HG03103 (cell line): ENCODE measurements at regions not wholly inside any gene's neighbourhood (a gene's known extent, or its start where the extent isn't known, plus 50 kb on each side); places are given as distances from the start of the nearest gene placed in this dataset.

Experiments
- ATAC-seq: cut with Tn5 transposase; IDR thresholded peaks from one replicate; pipeline ENCODE4 v1.9.1; 2021; ENCODE audit warnings: low read depth; ENCODE audit not compliant: unreplicated experiment

GRCh38 chr3:156620901-156621300 is 53.5 kb upstream of the TIPARP start:
- no peak for ATAC-seq

GRCh38 chr3:156620260-156620659 is 54.1 kb upstream of the TIPARP start:
- ATAC-seq = no peak

DNA sequence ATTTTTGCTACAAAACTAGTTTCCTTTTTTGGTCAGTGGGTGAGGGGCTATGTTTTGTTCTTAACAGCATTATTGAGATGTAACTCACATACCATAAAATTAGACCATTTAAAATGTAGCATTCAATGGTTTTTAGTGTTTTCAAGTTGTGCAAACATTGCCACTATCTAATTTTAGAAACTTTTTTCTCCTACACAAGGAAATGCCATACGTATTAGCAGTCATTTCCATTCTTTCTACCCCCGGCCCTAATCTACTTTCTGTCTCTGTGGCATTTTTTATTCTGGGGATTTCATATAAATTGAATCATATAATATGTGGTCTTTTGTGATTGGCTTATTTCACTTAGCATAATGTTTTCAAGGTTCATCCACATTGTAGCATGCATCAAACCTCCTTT is 55.0 kb upstream of the TIPARP start:
- no peak for ATAC-seq

- ATAC-seq = no peak
These were observed 56.6 kb upstream of the TIPARP start for GRCh38 chr3:156617781-156618180.

DNA sequence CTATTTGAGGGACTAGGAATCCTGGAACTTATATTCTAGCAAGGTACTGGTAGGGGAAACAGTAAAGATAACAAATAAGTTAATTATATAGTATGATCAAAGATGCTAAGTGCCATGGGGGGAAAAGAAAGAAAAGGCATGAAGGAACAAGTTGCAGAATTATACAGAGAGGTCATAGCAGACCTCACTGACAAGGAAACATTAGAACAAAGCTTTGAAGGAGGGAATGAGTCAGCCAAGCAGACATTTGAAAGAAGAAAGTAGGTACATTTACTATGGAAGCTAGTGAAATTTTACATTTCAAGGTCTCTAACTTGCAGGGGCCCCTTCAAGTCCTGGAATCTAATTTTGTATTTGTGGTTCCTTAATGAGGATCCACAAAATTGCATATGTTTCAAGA is 57.2 kb upstream of the TIPARP start:
- ATAC-seq = no peak

GRCh38 chr3:156615592-156616173 is 58.7 kb upstream of the TIPARP start:
- no peak for ATAC-seq

DNA sequence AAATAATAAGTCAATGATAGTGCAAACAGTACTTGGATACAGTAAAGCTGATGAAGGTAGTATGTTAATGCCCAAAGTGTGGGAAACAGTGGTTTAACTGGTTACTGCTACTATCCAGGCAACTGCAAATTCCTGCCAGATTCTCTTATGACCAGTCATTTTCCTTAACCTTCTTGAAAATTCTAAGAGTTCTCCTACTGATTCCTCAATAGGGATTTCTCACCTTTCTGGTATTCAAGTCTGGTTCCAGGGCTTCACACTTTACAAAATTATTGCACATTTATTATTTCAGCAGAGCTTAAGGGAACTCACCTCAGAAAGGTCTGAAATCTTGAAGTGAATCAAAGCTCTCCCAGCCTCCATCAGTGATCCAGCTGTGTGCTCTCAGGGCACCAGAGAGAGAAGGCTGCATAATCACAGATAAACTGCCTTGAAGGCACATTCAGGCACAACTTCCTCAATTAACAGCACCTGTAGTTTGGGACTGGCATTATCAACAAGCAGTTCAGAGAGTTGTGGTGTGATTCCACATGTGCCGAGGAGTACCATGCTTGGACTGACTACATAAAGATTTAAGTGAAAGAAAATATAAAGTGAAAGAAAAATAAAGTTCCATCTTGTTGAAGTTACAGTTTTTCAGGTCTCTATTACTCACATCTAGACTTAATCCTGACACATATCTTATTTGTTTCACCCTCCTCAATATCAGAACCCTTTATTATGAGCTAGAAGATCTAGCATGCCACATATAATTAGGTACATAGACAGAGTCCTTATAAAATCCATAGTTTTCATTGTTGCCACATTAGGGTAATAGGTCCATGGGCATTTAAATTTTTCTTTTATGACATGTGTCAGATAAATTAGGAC is 59.5 kb upstream of the TIPARP start:
- no peak for ATAC-seq

GRCh38 chr3:156612903-156613302 is 58.0 kb upstream of the SSR3 start:
- no peak for ATAC-seq

- no peak for ATAC-seq
These were observed 57.1 kb upstream of the SSR3 start for GRCh38 chr3:156611870-156612494.

- no peak for ATAC-seq
These were observed 55.2 kb upstream of the SSR3 start for GRCh38 chr3:156610154-156610553.

GRCh38 chr3:156609546-156609945 is 54.6 kb upstream of the SSR3 start:
- no peak for ATAC-seq

DNA sequence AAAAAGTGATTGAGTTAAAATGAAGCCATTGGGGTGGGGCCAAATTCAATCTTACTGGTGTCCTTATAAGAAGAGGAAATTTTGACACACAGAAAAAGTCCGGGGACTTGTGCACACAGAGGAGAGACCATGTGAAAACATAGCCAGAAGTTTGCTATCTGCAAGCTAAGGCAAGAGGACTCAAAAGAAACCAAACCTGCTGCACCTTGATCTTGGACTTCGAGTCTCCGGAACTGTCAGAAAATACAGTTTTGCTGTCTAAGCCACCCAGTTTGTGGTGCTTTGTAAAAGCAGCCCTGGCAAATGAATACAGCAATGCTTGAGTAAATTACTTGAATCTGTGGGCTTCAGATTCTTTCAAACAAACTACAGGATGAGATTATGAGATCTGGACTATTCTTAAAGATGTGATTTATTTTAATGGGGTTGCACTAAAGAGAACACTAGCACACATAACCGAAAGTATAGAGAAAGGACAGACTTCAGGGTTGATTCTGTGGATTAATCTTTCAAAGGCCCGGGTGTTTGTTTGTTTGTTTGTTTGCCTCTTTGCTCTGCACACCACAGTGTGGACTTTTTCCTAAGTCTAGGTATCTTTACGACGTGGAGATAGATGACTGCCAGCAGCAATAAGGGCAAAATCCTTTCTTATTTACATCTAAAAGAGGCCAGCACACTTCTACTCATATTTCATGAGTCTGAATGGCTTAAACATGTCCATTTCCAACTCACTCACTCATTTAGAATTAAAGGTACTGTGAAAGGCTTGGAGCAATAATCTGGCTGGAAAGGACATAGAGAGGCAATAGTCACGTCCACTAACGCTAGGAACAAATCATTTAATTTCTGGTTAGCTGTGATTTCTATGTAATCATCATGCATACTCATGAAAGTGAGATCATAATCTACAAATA is 53.9 kb upstream of the SSR3 start:
- ATAC-seq = no peak

GRCh38 chr3:156606729-156607128 is 51.8 kb upstream of the SSR3 start:
- peak; percentile 61 for ATAC-seq

DNA sequence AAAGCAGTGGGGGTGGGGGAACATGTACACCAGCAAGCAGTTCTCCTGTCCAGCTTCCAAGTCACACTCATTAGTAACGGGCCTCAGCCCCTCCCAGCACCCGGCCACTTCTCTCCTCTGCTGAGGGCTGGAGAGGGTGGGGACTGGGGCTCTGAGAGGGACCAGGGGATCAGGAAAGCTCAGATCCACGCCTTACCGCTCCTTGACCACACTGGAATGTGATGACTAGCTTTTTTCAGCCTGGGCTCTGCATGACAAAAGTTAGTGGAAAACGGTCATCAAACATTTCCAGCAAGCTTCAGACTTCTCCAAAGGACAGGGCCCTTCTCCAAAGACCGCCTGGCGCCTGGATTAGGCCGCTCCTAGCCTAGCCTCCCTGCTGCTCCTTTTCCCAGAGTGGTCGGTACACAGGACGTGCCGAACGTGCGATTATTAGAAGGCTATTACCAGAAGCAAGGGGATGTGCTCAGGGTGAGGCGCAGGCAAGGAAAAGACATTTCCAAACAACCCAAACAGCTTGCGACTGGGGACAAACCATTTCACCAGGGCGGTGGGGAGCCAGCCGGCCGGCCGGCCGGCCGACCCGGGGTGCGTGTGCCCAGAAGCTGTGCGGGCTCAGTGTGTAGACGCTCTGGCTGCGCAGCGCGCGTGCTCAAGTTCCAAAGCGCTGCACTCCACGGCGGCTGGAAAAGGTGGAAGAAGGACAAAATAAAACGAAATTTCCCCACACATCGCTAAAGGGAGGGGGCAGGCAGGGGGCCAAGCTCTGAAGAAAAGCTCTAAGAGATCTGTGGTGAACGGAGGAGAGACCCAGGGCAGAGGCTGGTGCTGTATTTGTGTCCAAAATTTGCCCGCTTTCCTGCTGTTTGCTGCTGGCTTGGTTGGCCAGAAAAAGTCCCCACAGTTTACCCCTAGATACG is 51.0 kb upstream of the SSR3 start:
- ATAC-seq = no peak

DNA sequence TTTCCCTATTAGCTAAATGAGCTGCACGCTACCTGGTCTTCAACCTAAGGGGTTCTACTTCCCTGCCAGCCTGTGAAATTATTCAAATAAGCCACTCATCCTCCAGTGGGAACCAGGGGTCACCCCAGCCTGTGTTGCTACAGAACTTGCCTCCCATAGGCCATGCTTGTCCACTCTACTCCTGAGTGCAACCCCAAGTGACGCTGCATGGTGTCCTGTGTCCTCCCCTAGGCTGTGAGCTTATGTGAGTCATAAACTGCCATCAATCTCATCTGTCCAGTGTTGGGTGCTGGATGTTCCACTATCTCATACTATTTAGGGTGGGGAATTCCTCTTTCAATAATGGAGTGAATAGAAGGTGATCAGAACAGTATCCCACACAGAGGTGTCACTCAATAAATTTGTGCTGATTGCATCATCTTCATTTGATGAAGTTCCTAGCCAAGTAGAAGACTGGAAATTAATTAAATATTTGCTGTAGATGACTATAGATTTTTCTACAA is 49.8 kb upstream of the SSR3 start:
- no peak for ATAC-seq
